Kidney (tissue), 13 donors: ENCODE measurements at regions not wholly inside any gene's neighbourhood (a gene's known extent, or its start where the extent isn't known, plus 50 kb on each side); places are given as distances from the start of the nearest gene placed in this dataset.

Experiments used
- DNase-seq, 5 donors: peaks; one replicate each; pipeline ENCODE4 v3.0.0-alpha.2; 2013 to 2020
- FAIRE-seq: peaks from 2 replicates; lab custom pipeline; 2012; peaks lifted over from hg19 to GRCh38; lab: Jason Lieb, UNC
- H3K27ac ChIP-seq, 2 donors: one replicate each; pipeline ENCODE4 v1.7.0; 2013; ENCODE audit warnings: low read depth in 2 of 2, low read length in 2 of 2, inconsistent platforms in 1 of 2
- H3K27me3 ChIP-seq: one replicate; pipeline ENCODE4 v1.7.1; 2013; ENCODE audit warnings: low read length, inconsistent platforms; ENCODE audit not compliant: control insufficient read depth, insufficient read depth
- H3K36me3 ChIP-seq, 3 donors: one replicate each; pipeline versions ENCODE4 v1.7.0 to v1.7.1; 2013; ENCODE audit warnings: low read length in 3 of 3, control low read depth in 1 of 3, inconsistent platforms in 1 of 3; ENCODE audit not compliant: insufficient read depth in 3 of 3, control insufficient read depth in 2 of 3
- H3K4me1 ChIP-seq, 3 donors: one replicate each; pipeline versions ENCODE4 v1.7.0 to v1.7.1; 2013; ENCODE audit warnings: low read length in 3 of 3, inconsistent platforms in 1 of 3, low read depth in 1 of 3; ENCODE audit not compliant: control insufficient read depth in 2 of 3, insufficient read depth in 2 of 3
- H3K4me3 ChIP-seq, 3 donors: one replicate each; pipeline versions ENCODE4 v1.7.0 to v1.8.1; 2013; ENCODE audit warnings: low read length in 3 of 3, control low read depth in 1 of 3, inconsistent platforms in 1 of 3
- H3K9ac ChIP-seq, 3 donors: one replicate each; pipeline versions ENCODE4 v1.7.0 to v1.7.1; 2013; ENCODE audit warnings: low read length in 3 of 3, control low read depth in 1 of 3, inconsistent platforms in 1 of 3
- H3K9me3 ChIP-seq, 3 donors: one replicate each; pipeline versions ENCODE4 v1.7.0 to v1.7.1; 2013; ENCODE audit warnings: low read length in 3 of 3, control low read depth in 1 of 3, inconsistent platforms in 1 of 3; ENCODE audit not compliant: control insufficient read depth in 2 of 3, insufficient read depth in 1 of 3
- CTCF ChIP-seq: IDR thresholded peaks from 3 replicates; pipeline ENCODE4 v1.5.1; 2012; ENCODE audit warnings: mild to moderate bottlenecking, moderate library complexity, borderline replicate concordance; ENCODE audit not compliant: insufficient read depth; ENCODE audit errors: extremely low read depth
- intact Hi-C: fragments of 100-400 bp; cut with DNase I; formaldehyde crosslinking; loops from one replicate; pipeline ENCODE4 v1.11.1; 2022
- donor health status: control.
- donor health status: control.
- donor health status: control.
- donor health status: control.
- donor health status: control.
- donor health status: DM: yes; HTN: yes; CAD: no.
- donor health status: Normal renal cell carcinoma (clear cell type).

GRCh38 chr2:60073201-60073600, 480.3 kb downstream of the BCL11A start:
- Histone ChIP-seq H3K9ac (no peak overlapping the region), H3K27me3 (no peaks in the 10 kb centered on the region), H3K4me1 (no peaks in the 10 kb centered on the region), H3K27ac (no peak overlapping the region), H3K9me3 (no peaks in the 10 kb centered on the region), H3K4me3 (no peak overlapping the region), H3K36me3 (no peaks in the 10 kb centered on the region)
- no peak for FAIRE-seq
- DNase-seq: no peak
- intact Hi-C loops: no loop called here
- no peak for TF ChIP-seq CTCF

GRCh38 chr2:60072609-60073008, 480.8 kb downstream of the BCL11A start:
- intact Hi-C loops: no loop called here
- no peak for DNase-seq
- no peak for TF ChIP-seq CTCF
- Histone ChIP-seq H3K27ac (no peak overlapping the region), H3K27me3 (no peaks in the 10 kb centered on the region), H3K4me1 (no peaks in the 10 kb centered on the region), H3K4me3 (no peak overlapping the region), H3K9ac (no peak overlapping the region), H3K9me3 (no peaks in the 10 kb centered on the region), H3K36me3 (no peaks in the 10 kb centered on the region)
- no peak for FAIRE-seq

- Histone ChIP-seq H3K36me3 (no peaks in the 10 kb centered on the region), H3K9ac (no peak overlapping the region), H3K4me3 (no peak overlapping the region), H3K27me3 (no peaks in the 10 kb centered on the region), H3K27ac (no peak overlapping the region), H3K9me3 (no peaks in the 10 kb centered on the region), H3K4me1 (no peaks in the 10 kb centered on the region)
- FAIRE-seq (no peak), DNase-seq (no peak)
- no peak for TF ChIP-seq CTCF
- intact Hi-C loops: no loop called here
Measured at GRCh38 chr2:60071490-60071831, 482.0 kb downstream of the BCL11A start.

- peak in 2 of 5 donors; percentile 14 to 67 for DNase-seq
- no peaks in the 10 kb centered on the region for H3K36me3 ChIP-seq
- H3K4me1 ChIP-seq: no peaks in the 10 kb centered on the region
- H3K9ac ChIP-seq: no peak overlapping the region
- no peaks in the 10 kb centered on the region for H3K27me3 ChIP-seq
- no peak for FAIRE-seq
- no peak overlapping the region for H3K27ac ChIP-seq
- intact Hi-C loops: no loop called here
- H3K4me3 ChIP-seq: no peak overlapping the region
- no peak for TF ChIP-seq CTCF
- no peaks in the 10 kb centered on the region for H3K9me3 ChIP-seq
Measured at GRCh38 chr2:60070736-60071489, 482.5 kb downstream of the BCL11A start.
